HG02759 (cell line): ENCODE measurements at regions not wholly inside any gene's neighbourhood (a gene's known extent, or its start where the extent isn't known, plus 50 kb on each side); places are given as distances from the start of the nearest gene placed in this dataset.
"Not testable (repeated sequence)": the region's sequence is repeated elsewhere in the genome, so short reads cannot be mapped to it uniquely, and the experiment has no call there.

Experiments
- ATAC-seq: cut with Tn5 transposase; IDR thresholded peaks from one replicate; pipeline ENCODE4 v1.9.1; 2021; ENCODE audit warnings: mild to moderate bottlenecking, moderate library complexity; ENCODE audit not compliant: unreplicated experiment

GRCh38 chr12:126049501-126049900 lies 984.3 kb downstream of the AACS start:
- ATAC-seq: not testable (repeated sequence)

- ATAC-seq: no peak
These were observed 986.4 kb downstream of the AACS start for GRCh38 chr12:126051611-126052107.

GRCh38 chr12:126055521-126055920 lies 990.3 kb downstream of the AACS start:
- no peak for ATAC-seq

- ATAC-seq: no peak
These were observed 996.5 kb downstream of the AACS start for GRCh38 chr12:126061777-126062176.

GRCh38 chr12:126064028-126064427 lies 998.8 kb downstream of the AACS start:
- no peak for ATAC-seq

GRCh38 chr12:126067626-126068329 lies 1002.5 kb downstream of the AACS start:
- ATAC-seq: no peak

- peak; percentile 69 for ATAC-seq
These were observed 1004.4 kb downstream of the AACS start for GRCh38 chr12:126069549-126070165.

- no peak for ATAC-seq
These were observed 1011.3 kb downstream of the AACS start for GRCh38 chr12:126076515-126076914.

- no peak for ATAC-seq
These were observed 1018.7 kb downstream of the AACS start for GRCh38 chr12:126083926-126084325.

GRCh38 chr12:126084480-126084879 lies 1019.2 kb downstream of the AACS start:
- no peak for ATAC-seq

- ATAC-seq: no peak
These were observed 1021.0 kb downstream of the AACS start for GRCh38 chr12:126086242-126086641.

- no peak for ATAC-seq
These were observed 1022.5 kb downstream of the AACS start for GRCh38 chr12:126087692-126088091.

- no peak for ATAC-seq
These were observed 1028.7 kb downstream of the AACS start for GRCh38 chr12:126093908-126094307.

GRCh38 chr12:126095748-126096510 lies 1030.7 kb downstream of the AACS start:
- ATAC-seq: no peak

GRCh38 chr12:126106706-126107105 lies 1041.5 kb downstream of the AACS start:
- no peak for ATAC-seq

- ATAC-seq: no peak
These were observed 1042.4 kb downstream of the AACS start for GRCh38 chr12:126107659-126108058.

GRCh38 chr12:126108247-126108646 lies 1043.0 kb downstream of the AACS start:
- ATAC-seq: no peak

GRCh38 chr12:126112141-126112540 lies 1046.9 kb downstream of the AACS start:
- no peak for ATAC-seq

- no peak for ATAC-seq
These were observed 1047.6 kb downstream of the AACS start for GRCh38 chr12:126112849-126113248.

GRCh38 chr12:126114441-126114840 lies 1049.2 kb downstream of the AACS start:
- ATAC-seq: no peak

- no peak for ATAC-seq
These were observed 1052.3 kb downstream of the AACS start for GRCh38 chr12:126117502-126117901.

GRCh38 chr12:126139355-126139754 lies 1074.1 kb downstream of the AACS start:
- no peak for ATAC-seq
